Esophagus squamous epithelium (tissue), 5 donors: ENCODE measurements at regions not wholly inside any gene's neighbourhood (a gene's known extent, or its start where the extent isn't known, plus 50 kb on each side); places are given as distances from the start of the nearest gene placed in this dataset.

ENCODE experiments used
- DNase-seq: peaks from one replicate; lab custom pipeline; 2025; lab: John Stamatoyannopoulos, UW
- H3K27ac ChIP-seq, 4 donors: fragments of 200-600 bp; sonication (generic); one replicate each; pipeline ENCODE4 v1.5.1; 2016 to 2019; ENCODE audit warnings: mild to moderate bottlenecking in 1 of 4
- H3K27me3 ChIP-seq, 4 donors: fragments of 200-600 bp; sonication (generic); 1 replicate in 3 of 4; 2 replicates in 1 of 4; pipeline versions ENCODE4 v1.5.1 to v1.6.0; 2017 to 2021; ENCODE audit warnings: antibody characterized with exemption in 1 of 4
- H3K36me3 ChIP-seq, 3 donors: fragments of 200-600 bp; sonication (generic); one replicate each; pipeline ENCODE4 v1.5.1; 2016 to 2019
- H3K4me1 ChIP-seq, 3 donors: fragments of 200-600 bp; sonication (generic); one replicate each; pipeline ENCODE4 v1.5.1; 2017 to 2019
- H3K4me3 ChIP-seq, 4 donors: fragments of 200-600 bp; sonication (generic); 1 replicate in 3 of 4; 2 replicates in 1 of 4; pipeline ENCODE4 v1.5.1; 2016 to 2019; ENCODE audit warnings: mild to moderate bottlenecking in 2 of 4, moderate library complexity in 1 of 4
- H3K9me3 ChIP-seq, 3 donors: fragments of 200-600 bp; sonication (generic); one replicate each; pipeline ENCODE4 v1.5.1; 2016 to 2019
- POLR2A ChIP-seq, 4 donors: fragments of 450-650 bp; IDR thresholded peaks; one replicate each; pipeline ENCODE4 v1.6.1; 2017; ENCODE audit warnings: antibody characterized with exemption in 4 of 4, mild to moderate bottlenecking in 4 of 4, moderate library complexity in 3 of 4
- WGBS, 2 donors: methylation state at CpG; one replicate each; pipeline ENCODE4 v1.1.5; 2018; 5-methylcytosine and 5-hydroxymethylcytosine counted together
- intact Hi-C: fragments of 100-400 bp; cut with DNase I; formaldehyde crosslinking; loops from one replicate; pipeline ENCODE4 v1.15.0; 2022
- TF ChIP-seq, protein P1 (sequence below), 6 experiments: fragments of 450-650 bp in 4 of 6; fragments of 200-600 bp in 2 of 6; sonication (generic) in 2 of 6; IDR thresholded peaks; one replicate each; pipeline ENCODE4 v1.5.1; 2016 to 2019; ENCODE audit warnings: antibody characterized with exemption in 6 of 6, mild to moderate bottlenecking in 4 of 6, moderate library complexity in 4 of 6
- donor health status: DM: yes; HTN: yes; CAD: no.

DNA sequence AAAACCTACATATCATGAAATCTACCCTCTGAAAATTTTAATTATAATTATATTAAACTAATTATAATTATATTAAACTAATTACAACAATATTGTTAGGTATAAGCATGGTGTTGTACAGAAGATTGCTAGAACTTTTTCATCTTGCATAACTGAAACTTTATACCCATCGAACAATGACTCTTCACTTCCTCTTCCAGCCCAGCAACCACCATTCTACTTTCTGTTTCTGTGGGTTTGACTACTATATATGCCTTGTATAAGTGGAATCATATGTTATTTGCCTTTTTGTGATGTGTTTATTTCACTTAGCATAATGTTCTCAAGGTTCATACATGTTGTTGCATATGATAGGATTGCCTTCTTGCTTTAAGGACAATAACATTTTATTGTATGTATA is 274.2 kb upstream of the CCNH start:
- H3K27me3 ChIP-seq, result no peaks in the 10 kb centered on the region
- intact Hi-C loops, result no loop called here
- WGBS, 2 donors, result 32 to 55% methylated on average over 1 of the region's 1 CpG

DNA sequence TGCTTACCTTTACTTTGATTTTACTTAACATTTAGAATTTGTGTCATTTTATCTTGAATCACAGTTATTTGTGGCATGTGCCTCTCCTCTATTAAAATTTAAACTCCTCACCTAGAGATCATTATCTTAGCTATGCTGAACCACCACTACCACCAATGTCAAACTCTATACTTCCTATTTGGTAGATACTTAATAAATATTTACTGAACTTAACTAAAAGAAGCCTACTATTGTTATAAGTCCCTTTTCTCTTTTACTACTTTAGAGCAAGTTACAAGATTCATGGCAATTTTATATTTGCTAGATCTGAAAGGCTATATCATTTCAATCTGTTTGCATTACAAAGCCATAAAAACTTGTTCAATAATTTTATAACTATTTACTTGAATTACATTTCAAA is 273.3 kb upstream of the CCNH start:
- intact Hi-C loops, result no loop called here
- Histone ChIP-seq H3K27ac (no peak overlapping the region), H3K4me1 (no peaks in the 10 kb centered on the region), H3K36me3 (no peaks in the 10 kb centered on the region), H3K4me3 (no peak overlapping the region), H3K27me3 (no peaks in the 10 kb centered on the region), H3K9me3 (no peaks in the 10 kb centered on the region)
- TF ChIP-seq POLR2A (IDR thresholded peaks at IDR 0.05), result no peak
- TF ChIP-seq, protein P1, sequence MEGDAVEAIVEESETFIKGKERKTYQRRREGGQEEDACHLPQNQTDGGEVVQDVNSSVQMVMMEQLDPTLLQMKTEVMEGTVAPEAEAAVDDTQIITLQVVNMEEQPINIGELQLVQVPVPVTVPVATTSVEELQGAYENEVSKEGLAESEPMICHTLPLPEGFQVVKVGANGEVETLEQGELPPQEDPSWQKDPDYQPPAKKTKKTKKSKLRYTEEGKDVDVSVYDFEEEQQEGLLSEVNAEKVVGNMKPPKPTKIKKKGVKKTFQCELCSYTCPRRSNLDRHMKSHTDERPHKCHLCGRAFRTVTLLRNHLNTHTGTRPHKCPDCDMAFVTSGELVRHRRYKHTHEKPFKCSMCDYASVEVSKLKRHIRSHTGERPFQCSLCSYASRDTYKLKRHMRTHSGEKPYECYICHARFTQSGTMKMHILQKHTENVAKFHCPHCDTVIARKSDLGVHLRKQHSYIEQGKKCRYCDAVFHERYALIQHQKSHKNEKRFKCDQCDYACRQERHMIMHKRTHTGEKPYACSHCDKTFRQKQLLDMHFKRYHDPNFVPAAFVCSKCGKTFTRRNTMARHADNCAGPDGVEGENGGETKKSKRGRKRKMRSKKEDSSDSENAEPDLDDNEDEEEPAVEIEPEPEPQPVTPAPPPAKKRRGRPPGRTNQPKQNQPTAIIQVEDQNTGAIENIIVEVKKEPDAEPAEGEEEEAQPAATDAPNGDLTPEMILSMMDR (IDR thresholded peaks at IDR 0.05), result no peak
- no peak for DNase-seq

More for the DNA sequence above, 274.2 kb upstream of the CCNH start:
- no peak for DNase-seq
- no peaks in the 10 kb centered on the region for H3K4me1 ChIP-seq
- H3K27ac ChIP-seq, result no peak overlapping the region
- no peaks in the 10 kb centered on the region for H3K9me3 ChIP-seq
- no peak overlapping the region for H3K4me3 ChIP-seq
- H3K36me3 ChIP-seq, result no peaks in the 10 kb centered on the region
- TF ChIP-seq, protein P1 (IDR thresholded peaks at IDR 0.05), result no peak
- TF ChIP-seq POLR2A (IDR thresholded peaks at IDR 0.05), result no peak

DNA sequence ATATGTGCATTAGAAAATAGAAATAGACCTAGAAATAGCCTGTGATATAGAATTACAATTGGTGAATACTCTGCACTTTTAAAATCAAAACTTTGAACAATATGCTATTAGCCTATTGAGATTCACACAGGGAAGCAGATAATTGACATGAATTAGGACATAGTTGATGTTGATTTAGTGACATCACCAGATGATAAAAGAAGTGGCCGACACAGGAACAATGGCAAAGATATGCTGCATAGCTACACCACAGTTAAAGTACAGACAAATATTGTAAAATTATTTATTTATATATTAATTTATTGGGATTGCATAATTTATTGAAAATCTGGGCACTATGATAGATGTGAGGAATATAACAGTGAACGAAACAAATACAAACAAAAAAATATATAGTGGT is 261.5 kb upstream of the CCNH start:
- Histone ChIP-seq H3K36me3 (no peaks in the 10 kb centered on the region), H3K4me3 (no peak overlapping the region), H3K27ac (no peak overlapping the region), H3K9me3 (no peaks in the 10 kb centered on the region), H3K4me1 (no peaks in the 10 kb centered on the region), H3K27me3 (no peaks in the 10 kb centered on the region)
- intact Hi-C loops, result no loop called here
- TF ChIP-seq, protein P1 (IDR thresholded peaks at IDR 0.05), result no peak
- no peak for TF ChIP-seq POLR2A (IDR thresholded peaks at IDR 0.05)
- DNase-seq, result no peak
- WGBS, 2 donors, result 60 to 77% methylated on average over 2 of the region's 2 CpGs

DNA sequence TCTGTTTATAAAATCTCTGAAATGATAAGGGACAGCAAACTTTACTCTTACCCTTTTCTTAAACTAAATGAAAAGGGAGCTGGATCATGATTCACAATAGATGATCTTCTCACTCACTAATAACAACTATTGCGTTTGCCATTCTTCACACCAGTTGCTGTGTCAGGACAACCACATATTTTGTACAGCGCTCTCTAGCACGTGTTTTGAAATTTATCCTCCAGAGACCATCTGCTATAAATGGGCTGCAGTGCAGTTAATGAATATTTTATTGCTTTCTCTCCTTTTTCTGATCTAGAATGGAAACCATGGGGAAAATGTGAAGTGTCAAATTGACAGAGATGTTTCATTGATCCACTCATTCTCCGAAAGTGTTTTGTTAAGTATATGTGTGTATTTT is 258.4 kb upstream of the CCNH start:
- no peak overlapping the region for H3K27ac ChIP-seq
- no peaks in the 10 kb centered on the region for H3K27me3 ChIP-seq
- no peak overlapping the region for H3K4me3 ChIP-seq
- intact Hi-C loops, result no loop called here
- 74 to 82% methylated on average over 4 of the region's 4 CpGs for WGBS, 2 donors
- no peaks in the 10 kb centered on the region for H3K36me3 ChIP-seq
- TF ChIP-seq POLR2A (IDR thresholded peaks at IDR 0.05), result no peak
- TF ChIP-seq, protein P1 (IDR thresholded peaks at IDR 0.05), result no peak
- no peaks in the 10 kb centered on the region for H3K9me3 ChIP-seq
- H3K4me1 ChIP-seq, result no peaks in the 10 kb centered on the region
- no peak for DNase-seq

DNA sequence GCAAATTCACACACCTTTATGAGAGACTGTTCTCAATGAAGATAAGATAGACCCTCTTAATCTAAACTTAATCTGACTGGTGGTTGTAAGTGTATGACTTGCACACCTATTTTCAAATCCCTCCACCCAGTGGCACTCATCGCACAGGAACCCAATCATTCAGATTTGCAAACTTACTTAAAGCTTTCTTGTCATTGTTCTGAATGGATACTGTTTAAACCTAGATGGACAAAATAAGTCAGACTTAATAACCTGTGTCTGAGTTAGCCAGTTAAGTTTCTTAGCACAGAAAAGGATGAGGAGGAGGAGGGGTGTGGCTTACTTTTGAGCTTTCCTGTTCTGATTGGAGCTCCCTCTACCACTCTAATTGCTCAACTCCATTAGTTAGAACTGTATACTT is 252.4 kb upstream of the CCNH start:
- intact Hi-C loops, result no loop called here
- Histone ChIP-seq H3K9me3 (no peaks in the 10 kb centered on the region), H3K4me1 (no peaks in the 10 kb centered on the region), H3K36me3 (no peaks in the 10 kb centered on the region), H3K4me3 (no peak overlapping the region), H3K27ac (no peak overlapping the region), H3K27me3 (no peaks in the 10 kb centered on the region)
- no peak for DNase-seq
- WGBS, 2 donors, result 72 to 73% methylated on average over 1 of the region's 1 CpG
- TF ChIP-seq POLR2A (IDR thresholded peaks at IDR 0.05), result no peak
- TF ChIP-seq, protein P1 (IDR thresholded peaks at IDR 0.05), result no peak
